Testis (tissue), 2 donors: ENCODE measurements at regions not wholly inside any gene's neighbourhood (a gene's known extent, or its start where the extent isn't known, plus 50 kb on each side); places are given as distances from the start of the nearest gene placed in this dataset.

ENCODE experiments used
- POLR2A ChIP-seq: fragments of 450-650 bp; IDR thresholded peaks from one replicate; pipeline ENCODE4 v1.6.1; 2017; ENCODE audit warnings: antibody characterized with exemption, mild to moderate bottlenecking, moderate library complexity
- TF ChIP-seq, protein P1 (sequence below), 3 experiments: fragments of 450-650 bp in 2 of 3; fragments of 200-600 bp in 1 of 3; sonication (generic) in 1 of 3; IDR thresholded peaks; one replicate each; pipeline ENCODE4 v1.5.1; 2016 to 2019; ENCODE audit warnings: antibody characterized with exemption in 3 of 3, mild to moderate bottlenecking in 2 of 3, moderate library complexity in 1 of 3

DNA sequence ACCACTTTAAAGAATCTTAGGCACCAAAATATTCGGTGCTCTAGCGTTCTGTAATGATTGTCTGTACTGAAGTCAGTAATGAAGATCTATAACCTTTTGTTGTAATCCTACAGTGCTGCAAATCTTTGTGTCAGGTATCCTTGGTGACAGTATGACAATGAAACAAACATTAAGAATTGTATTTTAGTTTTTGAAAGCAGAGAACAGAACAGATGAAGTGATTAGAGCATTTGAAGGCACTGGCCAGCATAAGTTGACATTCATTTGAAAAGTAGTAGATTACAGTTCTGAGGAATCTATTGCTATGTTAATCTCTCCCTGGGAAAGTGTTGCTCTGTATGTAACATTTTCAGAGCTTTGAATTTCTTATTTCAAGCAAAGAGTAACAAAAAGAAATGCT is 451.2 kb downstream of the NUP35 start:
- no peak for TF ChIP-seq POLR2A
- TF ChIP-seq, protein P1, sequence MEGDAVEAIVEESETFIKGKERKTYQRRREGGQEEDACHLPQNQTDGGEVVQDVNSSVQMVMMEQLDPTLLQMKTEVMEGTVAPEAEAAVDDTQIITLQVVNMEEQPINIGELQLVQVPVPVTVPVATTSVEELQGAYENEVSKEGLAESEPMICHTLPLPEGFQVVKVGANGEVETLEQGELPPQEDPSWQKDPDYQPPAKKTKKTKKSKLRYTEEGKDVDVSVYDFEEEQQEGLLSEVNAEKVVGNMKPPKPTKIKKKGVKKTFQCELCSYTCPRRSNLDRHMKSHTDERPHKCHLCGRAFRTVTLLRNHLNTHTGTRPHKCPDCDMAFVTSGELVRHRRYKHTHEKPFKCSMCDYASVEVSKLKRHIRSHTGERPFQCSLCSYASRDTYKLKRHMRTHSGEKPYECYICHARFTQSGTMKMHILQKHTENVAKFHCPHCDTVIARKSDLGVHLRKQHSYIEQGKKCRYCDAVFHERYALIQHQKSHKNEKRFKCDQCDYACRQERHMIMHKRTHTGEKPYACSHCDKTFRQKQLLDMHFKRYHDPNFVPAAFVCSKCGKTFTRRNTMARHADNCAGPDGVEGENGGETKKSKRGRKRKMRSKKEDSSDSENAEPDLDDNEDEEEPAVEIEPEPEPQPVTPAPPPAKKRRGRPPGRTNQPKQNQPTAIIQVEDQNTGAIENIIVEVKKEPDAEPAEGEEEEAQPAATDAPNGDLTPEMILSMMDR (IDR thresholded peaks at IDR 0.05): no peak
